ENCODE measurements at regions not wholly inside any gene's neighbourhood (a gene's known extent, or its start where the extent isn't known, plus 50 kb on each side); places are given as distances from the start of the nearest gene placed in this dataset.
"Not testable (repeated sequence)": the region's sequence is repeated elsewhere in the genome, so short reads cannot be mapped to it uniquely, and the experiment has no call there.

DNA sequence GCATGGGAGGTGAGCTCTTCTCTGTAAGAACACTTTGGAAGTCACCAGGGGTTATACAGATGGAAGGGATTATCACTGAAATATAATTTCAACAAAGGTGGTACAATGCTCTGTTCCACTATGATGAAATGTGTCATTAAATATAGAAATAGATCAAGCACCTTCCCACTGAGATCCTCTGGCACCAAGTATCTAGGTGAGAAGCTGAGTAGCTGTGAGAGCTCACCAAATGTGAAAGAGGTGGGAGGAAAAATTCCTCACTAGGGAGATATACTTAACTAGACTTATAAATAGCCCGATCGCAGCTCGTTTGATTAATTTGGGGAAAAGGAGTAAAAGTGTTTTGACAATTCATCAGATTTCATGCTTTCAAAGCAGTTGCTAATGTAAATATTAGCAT is 247.6 kb downstream of the SMAD2 start:
- TF ChIP-seq Cebpa-rat (IDR thresholded peaks at IDR 0.05): no peak
- Histone ChIP-seq H3K4me2 (no peak overlapping the region), H3K4me1 (no peaks in the 10 kb centered on the region), H3K27me3 (no peaks in the 10 kb centered on the region), H4K20me1 (no peaks in the 10 kb centered on the region), H3K27ac (no peak overlapping the region), H3K9ac (no peak overlapping the region), H3K4me3 (no peak overlapping the region), H3K36me3 (no peaks in the 10 kb centered on the region), H3K9me3 (no peaks in the 10 kb centered on the region)

DNA sequence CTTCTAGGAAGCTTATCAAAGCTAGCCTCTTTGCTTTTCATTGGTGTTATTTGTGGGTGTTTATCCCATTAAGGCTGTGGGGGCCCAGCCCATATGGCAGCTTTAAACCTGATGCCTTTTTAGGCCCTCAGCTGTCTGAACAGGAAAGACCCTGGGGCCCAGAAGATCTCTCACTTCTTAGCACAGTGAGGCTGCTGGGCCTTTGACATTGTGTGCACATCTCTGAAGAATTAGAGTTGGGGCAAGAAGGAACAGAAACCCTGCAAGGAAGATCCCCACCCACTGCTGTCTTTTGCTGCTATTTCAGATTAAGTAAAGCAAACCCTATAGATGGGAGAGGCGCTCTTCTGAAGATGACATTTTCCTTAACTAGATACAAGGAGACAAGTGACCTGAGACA is 250.0 kb downstream of the SMAD2 start:
- H3K9ac ChIP-seq: no peak overlapping the region
- no peaks in the 10 kb centered on the region for H3K27me3 ChIP-seq
- no peak overlapping the region for H3K27ac ChIP-seq
- H3K9me3 ChIP-seq: no peaks in the 10 kb centered on the region
- no peaks in the 10 kb centered on the region for H3K4me1 ChIP-seq
- H3K4me2 ChIP-seq: no peak overlapping the region
- no peak for TF ChIP-seq Cebpa-rat (IDR thresholded peaks at IDR 0.05)
- H3K36me3 ChIP-seq: no peaks in the 10 kb centered on the region
- H4K20me1 ChIP-seq: no peaks in the 10 kb centered on the region
- no peak overlapping the region for H3K4me3 ChIP-seq

DNA sequence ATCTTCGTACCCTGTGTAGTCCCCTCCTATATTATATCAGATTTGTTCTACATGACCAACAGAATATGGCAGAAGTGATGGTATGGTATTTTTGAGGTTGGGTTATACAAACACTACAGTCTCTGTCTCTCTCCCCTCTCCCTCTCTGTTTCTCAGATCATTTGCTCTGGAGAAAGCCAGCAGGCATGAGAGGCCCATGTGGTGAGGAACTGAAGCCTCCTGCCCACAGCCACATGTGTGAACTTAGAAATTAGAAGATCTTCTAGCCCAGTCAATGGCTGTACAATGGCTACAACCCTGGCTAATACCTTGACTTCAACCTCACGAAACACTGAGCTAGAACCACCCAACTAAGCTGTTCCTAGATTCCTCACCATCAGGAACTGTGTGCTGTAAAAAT is 250.6 kb downstream of the SMAD2 start:
- H3K27me3 ChIP-seq: no peaks in the 10 kb centered on the region
- no peaks in the 10 kb centered on the region for H3K9me3 ChIP-seq
- no peak for TF ChIP-seq Cebpa-rat (IDR thresholded peaks at IDR 0.05)
- H3K4me2 ChIP-seq: no peak overlapping the region
- no peaks in the 10 kb centered on the region for H3K4me1 ChIP-seq
- H4K20me1 ChIP-seq: no peaks in the 10 kb centered on the region
- no peak overlapping the region for H3K4me3 ChIP-seq
- H3K27ac ChIP-seq: no peak overlapping the region
- H3K36me3 ChIP-seq: no peaks in the 10 kb centered on the region
- H3K9ac ChIP-seq: no peak overlapping the region

DNA sequence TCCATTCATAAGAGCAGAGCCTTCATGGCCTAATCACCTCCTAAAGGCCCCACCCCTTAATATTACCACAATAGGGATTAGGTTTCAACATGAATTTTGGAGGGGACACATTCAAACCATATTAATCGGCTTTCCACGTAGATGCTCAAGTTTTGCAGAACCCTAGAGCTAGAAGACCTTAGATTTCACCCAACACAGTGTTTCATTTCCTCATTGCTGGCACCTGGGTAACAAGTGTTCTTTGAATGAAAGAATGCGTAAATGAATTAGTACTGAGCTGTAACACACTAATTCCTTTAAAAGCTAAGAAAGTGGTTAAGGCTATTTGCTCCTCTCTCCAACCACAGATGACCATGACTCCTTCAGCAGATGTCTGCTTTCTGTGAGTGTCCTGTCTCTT is 252.5 kb downstream of the SMAD2 start:
- Histone ChIP-seq H3K4me3 (no peak overlapping the region), H3K27ac (no peak overlapping the region), H4K20me1 (no peaks in the 10 kb centered on the region), H3K9ac (no peak overlapping the region), H3K4me2 (no peak overlapping the region), H3K36me3 (no peaks in the 10 kb centered on the region), H3K4me1 (no peaks in the 10 kb centered on the region), H3K9me3 (no peaks in the 10 kb centered on the region), H3K27me3 (no peaks in the 10 kb centered on the region)
- no peak for TF ChIP-seq Cebpa-rat (IDR thresholded peaks at IDR 0.05)

DNA sequence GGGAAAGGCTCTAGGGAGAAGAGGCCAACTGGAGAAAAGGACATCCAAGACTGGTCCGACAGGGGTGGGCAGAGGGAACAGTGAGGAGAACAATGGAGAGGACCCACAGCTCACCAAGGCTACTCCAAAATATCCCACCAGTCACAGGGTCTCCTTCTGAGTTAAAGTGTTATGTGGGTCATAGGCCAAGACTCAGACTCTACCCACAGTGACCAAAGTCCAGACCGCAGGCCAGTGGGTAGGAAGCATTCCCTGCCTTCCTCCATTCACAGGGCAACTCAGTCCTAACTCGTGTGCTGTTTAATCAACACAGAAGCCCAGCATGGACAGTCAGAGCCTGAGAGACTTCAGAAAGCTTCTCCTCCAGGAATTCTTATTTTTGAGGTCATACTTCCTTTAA is 260.6 kb downstream of the SMAD2 start:
- no peak for TF ChIP-seq Cebpa-rat (IDR thresholded peaks at IDR 0.05)
- H3K4me3 ChIP-seq: no peak overlapping the region
- H3K4me1 ChIP-seq: no peaks in the 10 kb centered on the region
- H3K9ac ChIP-seq: no peak overlapping the region
- H3K27me3 ChIP-seq: no peaks in the 10 kb centered on the region
- H3K9me3 ChIP-seq: no peaks in the 10 kb centered on the region
- H3K27ac ChIP-seq: no peak overlapping the region
- no peaks in the 10 kb centered on the region for H3K36me3 ChIP-seq
- H3K4me2 ChIP-seq: no peak overlapping the region
- H4K20me1 ChIP-seq: no peaks in the 10 kb centered on the region

DNA sequence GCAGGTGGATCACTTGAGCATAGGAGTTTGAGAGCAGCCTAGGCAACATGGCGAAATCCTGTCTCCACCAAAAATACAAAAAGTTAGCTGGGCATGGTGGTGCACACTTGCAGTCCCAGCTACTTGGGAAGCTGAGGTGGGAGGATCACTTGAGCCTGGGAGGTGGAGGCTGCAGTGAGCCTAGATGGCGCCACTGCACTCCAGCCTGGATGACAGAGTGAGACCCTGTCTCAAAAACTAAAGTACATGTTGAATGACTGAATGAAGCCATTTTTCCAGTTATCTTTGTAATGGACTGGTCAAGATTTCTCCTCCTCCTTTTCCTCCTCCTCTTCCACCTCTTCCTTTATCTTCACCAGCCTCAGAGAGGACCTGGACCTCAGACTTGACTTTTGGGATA is 272.0 kb downstream of the SMAD2 start:
- TF ChIP-seq Cebpa-rat (IDR thresholded peaks at IDR 0.05): no peak
- Histone ChIP-seq H3K9me3 (peaks cover 10% of the 10 kb centered on the region; the same call in 1 of the 2 replicates), H3K36me3 (no peaks in the 10 kb centered on the region), H3K27me3 (no peaks in the 10 kb centered on the region), H3K4me3 (no peak overlapping the region), H3K9ac (no peak overlapping the region), H3K27ac (no peak overlapping the region), H3K4me2 (no peak overlapping the region), H4K20me1 (no peaks in the 10 kb centered on the region), H3K4me1 (no peaks in the 10 kb centered on the region)

DNA sequence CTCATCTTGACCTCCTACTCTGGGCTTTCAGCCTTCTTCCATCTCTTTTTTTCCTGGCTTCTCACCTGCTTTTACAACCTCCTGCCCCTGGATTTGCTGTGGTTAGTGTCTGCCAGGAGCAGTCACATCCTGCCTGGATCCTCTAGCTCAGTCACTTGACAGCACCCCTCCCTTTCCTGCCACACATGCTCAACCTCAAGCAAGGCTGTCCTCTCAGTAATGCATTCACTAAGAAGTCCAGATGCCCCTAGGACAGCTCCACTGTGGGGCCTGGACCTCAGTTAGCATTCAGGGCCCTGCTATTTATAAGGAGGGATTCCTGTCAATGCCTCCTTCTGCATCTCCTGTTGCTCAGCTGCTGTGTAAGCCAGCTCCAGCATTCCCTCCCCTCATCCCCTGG is 275.5 kb downstream of the SMAD2 start:
- no peak for TF ChIP-seq Cebpa-rat (IDR thresholded peaks at IDR 0.05)
- no peak overlapping the region for H3K9ac ChIP-seq
- no peaks in the 10 kb centered on the region for H3K27me3 ChIP-seq
- no peak overlapping the region for H3K4me2 ChIP-seq
- H3K4me1 ChIP-seq: no peaks in the 10 kb centered on the region
- peaks cover 8% of the 10 kb centered on the region; the same call in 1 of the 2 replicates for H3K9me3 ChIP-seq
- no peaks in the 10 kb centered on the region for H4K20me1 ChIP-seq
- H3K4me3 ChIP-seq: no peak overlapping the region
- no peaks in the 10 kb centered on the region for H3K36me3 ChIP-seq
- H3K27ac ChIP-seq: no peak overlapping the region

DNA sequence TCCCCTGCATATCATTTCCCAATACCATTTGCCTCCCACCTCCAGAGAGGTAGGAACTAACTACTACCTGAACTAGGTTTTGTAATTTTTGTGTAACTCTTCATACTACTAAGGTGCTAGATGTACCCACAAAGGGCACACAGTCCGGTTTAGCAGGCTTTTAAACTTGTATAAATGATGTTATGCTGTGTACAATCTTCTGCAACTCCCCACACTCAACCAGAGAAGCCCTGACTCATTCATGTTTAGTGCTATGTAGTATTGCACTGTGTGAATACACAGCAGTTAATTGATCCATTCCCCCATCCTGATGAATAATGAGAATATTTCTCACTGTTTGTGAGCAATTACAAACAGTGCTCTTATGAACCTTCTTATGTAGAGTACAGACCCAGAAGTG is 285.6 kb downstream of the SMAD2 start:
- Histone ChIP-seq H3K4me2 (no peak overlapping the region), H3K4me3 (no peak overlapping the region), H4K20me1 (no peaks in the 10 kb centered on the region), H3K27ac (no peak overlapping the region), H3K27me3 (no peaks in the 10 kb centered on the region), H3K9me3 (no peaks in the 10 kb centered on the region), H3K36me3 (no peaks in the 10 kb centered on the region), H3K9ac (no peak overlapping the region), H3K4me1 (no peaks in the 10 kb centered on the region)
- TF ChIP-seq Cebpa-rat (IDR thresholded peaks at IDR 0.05): no peak

DNA sequence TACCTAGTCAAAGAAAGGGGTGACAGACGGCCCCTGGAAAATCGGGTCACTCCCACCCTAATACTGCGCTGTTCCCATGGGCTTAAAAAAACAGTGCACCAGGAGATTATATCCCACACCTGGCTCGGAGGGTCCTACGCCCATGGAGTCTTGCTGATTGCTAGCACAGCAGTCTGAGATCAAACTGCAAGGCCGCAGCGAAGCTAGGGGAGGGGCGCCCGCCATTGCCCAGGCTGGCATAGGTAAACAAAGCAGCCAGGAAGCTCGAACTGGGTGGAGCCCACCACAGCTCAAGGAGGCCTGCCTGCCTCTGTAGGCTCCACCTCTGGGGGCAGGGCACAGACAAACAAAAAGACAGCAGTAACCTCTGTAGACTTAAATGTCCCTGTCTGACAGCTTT is 292.9 kb downstream of the SMAD2 start:
- H3K36me3 ChIP-seq, H3K27me3 ChIP-seq, H4K20me1 ChIP-seq, H3K9me3 ChIP-seq, H3K4me1 ChIP-seq, H3K4me2 ChIP-seq, H3K27ac ChIP-seq, H3K9ac ChIP-seq, H3K4me3 ChIP-seq: not testable (repeated sequence)

DNA sequence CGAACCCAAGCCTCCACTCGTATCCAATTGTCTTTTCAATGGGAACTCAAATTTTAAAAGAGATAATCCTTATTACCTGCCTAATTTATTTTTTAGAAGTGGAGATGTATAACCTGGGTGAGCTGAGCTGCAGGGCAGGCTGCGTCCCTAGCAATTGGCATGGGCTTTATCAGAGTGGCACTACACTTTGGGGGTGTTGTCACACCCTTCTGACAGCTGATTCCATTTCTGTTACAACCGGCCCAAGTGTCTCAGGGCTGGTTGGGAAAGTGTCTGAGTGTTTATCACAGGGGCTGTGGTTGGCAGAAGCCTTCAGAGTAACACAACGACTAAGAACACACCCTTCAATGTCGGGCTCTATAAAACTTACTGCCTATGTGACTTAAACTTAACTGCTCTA is 295.0 kb downstream of the SMAD2 start:
- no peaks in the 10 kb centered on the region for H3K9me3 ChIP-seq
- H3K9ac ChIP-seq: no peak overlapping the region
- H3K36me3 ChIP-seq: no peaks in the 10 kb centered on the region
- H3K4me3 ChIP-seq: no peak overlapping the region
- TF ChIP-seq Cebpa-rat (IDR thresholded peaks at IDR 0.05): no peak
- H4K20me1 ChIP-seq: no peaks in the 10 kb centered on the region
- no peak overlapping the region for H3K4me2 ChIP-seq
- H3K27ac ChIP-seq: no peak overlapping the region
- H3K27me3 ChIP-seq: no peaks in the 10 kb centered on the region
- no peaks in the 10 kb centered on the region for H3K4me1 ChIP-seq

DNA sequence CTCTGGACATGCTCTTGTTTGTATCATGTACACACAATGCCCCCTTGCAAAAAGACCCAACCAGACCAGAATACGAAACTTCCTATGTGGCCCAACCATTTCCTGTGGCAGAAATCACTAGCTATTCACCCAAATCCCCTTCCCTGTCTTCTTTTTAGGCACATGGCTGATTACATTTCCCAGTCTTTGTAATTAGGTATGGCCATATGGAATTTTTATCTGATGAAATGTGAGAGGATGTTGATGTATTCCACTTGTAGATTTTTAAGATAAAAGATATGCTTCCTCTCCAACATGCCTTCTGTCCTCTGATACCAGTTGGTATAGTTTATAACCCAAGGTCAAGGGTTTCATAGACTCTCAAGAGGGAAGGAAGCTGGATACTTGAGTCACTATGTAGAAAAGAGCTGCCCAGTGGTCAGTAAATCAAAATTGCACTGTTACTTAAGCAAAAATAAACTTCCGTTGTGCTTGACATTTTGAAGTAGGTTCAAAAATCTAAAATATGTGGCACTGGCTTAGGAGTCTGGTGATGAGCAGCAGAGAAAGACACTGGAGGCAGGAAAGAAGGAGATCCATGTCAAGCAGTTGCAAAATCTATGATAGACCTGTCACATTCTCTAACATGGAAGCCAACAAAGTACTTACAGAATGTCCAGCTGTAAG is 297.4 kb downstream of the SMAD2 start:
- TF ChIP-seq Cebpa-rat (IDR thresholded peaks at IDR 0.05): no peak
- no peaks in the 10 kb centered on the region for H4K20me1 ChIP-seq
- no peaks in the 10 kb centered on the region for H3K27me3 ChIP-seq
- no peak overlapping the region for H3K27ac ChIP-seq
- no peak overlapping the region for H3K4me2 ChIP-seq
- no peak overlapping the region for H3K4me3 ChIP-seq
- H3K36me3 ChIP-seq: no peaks in the 10 kb centered on the region
- H3K9ac ChIP-seq: no peak overlapping the region
- H3K9me3 ChIP-seq: no peaks in the 10 kb centered on the region
- H3K4me1 ChIP-seq: no peaks in the 10 kb centered on the region
